ENCODE measurements at regions not wholly inside any gene's neighbourhood (a gene's known extent, or its start where the extent isn't known, plus 50 kb on each side); places are given as distances from the start of the nearest gene placed in this dataset.
"Not testable (repeated sequence)": the region's sequence is repeated elsewhere in the genome, so short reads cannot be mapped to it uniquely, and the experiment has no call there.

DNA sequence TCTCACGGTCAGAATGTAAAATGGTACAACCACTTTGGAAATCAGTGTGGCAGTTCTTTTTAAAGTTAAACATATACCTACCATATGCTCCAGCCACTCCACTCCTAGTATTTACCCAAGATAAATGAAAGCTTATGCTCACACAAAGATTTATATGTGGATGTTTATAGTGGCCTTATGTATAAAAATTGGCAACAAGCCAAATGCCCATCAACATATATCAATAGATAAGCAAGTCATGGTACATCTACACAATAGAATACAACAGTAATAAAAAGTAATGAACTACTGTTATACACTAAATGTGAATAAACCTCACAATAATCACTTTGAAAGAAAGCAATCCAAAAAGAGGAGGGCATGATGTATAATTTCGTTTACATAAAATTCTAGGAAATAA is 153.5 kb upstream of the LMCD1 start:
- no peak for DNase-seq (ENCODE audit: low spot score)

DNA sequence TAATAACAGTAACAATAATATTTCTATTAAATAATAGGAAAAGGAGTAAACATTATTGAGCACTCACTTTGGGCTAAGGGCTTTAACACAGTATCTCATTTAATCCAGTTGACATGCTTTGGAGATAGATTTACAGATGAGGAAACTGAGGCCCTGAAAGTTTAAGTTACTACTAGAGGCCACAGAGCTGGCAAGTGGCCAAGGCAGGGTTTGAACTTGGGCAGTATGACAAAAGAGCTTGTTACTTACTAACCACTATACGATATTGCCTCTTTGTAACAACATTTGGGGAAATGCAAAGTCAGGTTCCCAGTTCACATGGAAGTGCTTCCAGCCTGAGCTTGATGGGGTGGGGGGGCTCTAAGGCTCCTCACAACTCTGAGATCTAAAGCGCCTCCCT is 149.1 kb upstream of the LMCD1 start:
- no peak for DNase-seq (ENCODE audit: low spot score)

DNA sequence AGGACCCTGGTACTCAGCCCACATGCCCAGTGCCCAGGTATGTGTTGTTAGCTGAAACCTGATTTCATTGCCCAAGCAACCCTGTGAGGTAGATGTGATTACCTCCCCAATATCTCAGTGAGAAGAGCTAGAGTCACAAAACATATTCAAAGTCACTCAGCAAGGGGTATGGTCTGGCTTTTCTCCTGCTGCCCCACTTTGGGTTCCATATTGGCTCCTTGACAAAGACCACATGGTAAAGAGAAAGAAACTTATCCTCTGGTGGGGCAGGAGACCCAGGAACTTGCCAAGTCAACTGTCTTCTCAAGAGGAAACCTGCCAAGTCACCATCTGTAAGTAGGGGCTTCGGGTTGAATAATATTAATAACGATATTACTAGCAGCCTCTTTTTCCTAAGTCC is 148.3 kb upstream of the LMCD1 start:
- DNase-seq (ENCODE audit: low spot score), result no peak

DNA sequence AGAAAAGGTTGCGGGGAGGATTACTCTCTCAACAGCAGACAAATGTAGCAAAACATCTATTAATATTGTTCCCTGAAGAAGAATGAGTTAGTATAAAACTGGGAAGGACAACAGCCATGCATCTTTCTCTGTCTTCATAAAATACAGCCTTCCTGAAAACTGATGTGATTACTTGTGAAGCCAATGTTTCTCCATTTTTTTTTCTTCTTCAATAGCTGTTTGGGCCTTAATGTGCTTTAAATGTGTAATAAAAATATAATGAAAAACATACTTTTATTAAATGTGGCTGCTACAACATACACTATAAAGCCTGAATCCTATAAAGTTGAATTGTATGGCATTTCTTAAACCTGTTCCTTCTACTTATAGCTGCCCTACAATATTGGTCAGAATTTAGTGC is 146.3 kb upstream of the LMCD1 start:
- DNase-seq (ENCODE audit: low spot score), result no peak

DNA sequence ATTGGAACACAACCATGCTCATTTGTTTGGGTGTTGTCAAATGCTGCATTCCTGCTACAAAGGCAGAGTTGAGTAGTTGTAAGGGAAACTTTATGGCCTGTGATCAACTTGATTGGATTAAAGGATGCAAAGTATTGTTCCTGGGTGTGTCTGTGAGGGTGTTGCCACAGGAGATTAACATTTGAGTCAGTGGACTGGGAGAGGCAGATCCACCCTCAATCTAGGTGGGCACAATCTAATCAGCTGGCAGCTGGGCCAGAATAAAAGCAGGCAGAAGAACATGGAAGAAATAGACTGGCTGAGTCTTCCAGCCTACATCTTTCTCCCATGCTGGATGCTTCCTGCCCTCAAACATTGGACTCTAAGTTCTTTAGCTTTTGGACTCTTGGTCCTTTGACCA is 145.6 kb upstream of the LMCD1 start:
- DNase-seq (ENCODE audit: low spot score), result not testable (repeated sequence)

DNA sequence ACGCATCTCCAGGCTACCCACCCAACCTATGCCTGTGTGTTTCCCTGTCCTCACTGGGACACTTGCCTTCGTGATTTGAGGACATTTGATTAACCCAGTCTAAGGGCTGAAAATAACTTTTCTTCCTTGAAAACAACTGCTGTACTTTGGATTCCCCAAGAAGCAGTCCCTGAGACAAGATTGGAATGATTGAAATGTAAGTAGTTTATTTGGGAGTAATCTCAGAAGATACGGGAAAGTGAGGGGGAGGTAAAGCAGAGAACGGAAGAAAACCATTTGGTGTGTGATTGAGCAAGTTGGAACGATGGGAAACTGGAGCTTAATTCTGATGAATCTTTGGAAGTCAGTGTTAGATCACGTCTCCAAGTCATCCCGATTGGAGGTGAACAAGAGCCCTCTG is 143.8 kb upstream of the LMCD1 start:
- DNase-seq (ENCODE audit: low spot score), result no peak

DNA sequence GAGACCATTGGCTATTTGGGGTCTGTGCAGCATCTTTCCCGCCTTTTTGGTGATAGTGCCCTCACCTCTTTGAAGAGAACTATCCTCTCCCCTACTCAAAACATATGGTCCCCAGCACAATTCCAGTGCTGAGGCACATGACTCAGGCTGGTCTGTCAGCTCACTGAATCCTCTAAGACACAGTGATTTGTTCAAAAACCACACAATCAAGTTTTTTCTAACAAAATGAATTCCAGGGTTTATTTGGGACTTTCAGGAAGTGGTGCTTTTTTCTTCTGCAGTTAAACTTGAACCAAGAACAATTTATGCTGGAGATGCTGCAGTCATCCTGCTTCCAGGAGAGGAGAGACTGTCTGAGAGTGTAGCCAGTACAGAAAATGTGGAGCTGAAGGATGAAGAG is 142.5 kb upstream of the LMCD1 start:
- no peak for DNase-seq (ENCODE audit: low spot score)

DNA sequence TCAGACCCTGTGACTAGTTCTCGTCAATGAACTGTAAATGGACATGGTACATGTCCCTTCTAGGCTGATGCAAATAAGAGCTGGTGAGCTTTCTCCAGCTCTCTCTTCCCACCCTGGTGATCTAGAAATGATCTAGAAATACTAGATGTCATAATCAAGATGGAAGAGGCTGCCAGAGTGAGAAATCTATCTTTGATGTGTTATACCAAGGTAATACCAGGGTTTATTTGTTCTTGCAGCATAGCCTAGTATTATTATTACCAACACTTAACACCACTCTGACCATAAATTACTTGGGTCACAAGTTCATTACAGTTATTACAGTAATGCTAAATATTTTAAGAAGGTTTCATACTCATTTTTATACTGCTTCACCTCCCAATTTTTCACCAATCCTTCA is 138.4 kb upstream of the LMCD1 start:
- DNase-seq (ENCODE audit: low spot score), result no peak

DNA sequence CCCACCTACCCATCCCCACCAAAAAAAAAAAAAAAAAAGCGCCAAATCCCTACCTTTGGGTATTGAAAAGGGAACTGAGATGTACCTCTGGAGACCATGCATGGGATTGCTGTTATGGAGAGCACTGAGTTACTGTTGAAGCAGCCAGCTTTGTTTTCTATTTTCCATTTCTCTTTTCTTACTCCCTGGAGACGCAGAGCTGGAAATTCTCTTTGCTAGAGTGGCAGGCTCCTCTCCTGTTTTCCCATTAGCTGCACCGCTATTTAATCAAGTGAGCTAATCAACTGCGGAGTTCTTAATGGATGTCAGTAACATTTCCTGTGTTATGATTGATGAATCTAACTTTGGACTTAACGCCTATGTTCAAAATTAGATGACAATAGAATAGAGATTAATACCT is 136.1 kb upstream of the LMCD1 start:
- DNase-seq (ENCODE audit: low spot score), result no peak

DNA sequence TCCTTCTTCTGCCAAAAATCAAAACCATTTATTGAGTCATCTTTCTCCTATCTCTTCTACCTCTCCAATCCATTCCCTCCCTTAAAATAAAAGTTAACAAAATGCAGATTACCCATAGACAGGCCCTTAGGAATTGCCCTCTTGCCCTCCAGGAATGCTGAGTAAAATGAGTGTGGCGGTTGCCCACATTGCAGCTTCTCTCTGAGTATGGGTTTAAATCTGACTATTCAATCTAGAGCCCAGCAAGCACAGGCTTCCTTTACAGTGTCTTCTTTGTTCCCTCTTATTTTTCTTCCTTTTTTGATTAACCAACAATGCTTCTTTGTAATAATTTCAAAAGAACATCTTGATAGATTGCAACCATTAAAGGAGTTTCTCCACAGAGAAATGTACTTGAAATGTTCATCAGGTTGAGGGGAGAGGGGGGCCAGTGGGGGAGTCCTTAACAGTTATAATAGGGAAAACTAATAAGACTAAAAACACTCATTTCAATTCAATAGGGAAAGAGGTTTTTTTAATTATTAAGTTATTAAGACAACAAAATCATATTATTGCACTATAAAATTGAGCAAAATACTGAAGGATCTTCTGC is 135.3 kb upstream of the LMCD1 start:
- no peak for DNase-seq (ENCODE audit: low spot score)

DNA sequence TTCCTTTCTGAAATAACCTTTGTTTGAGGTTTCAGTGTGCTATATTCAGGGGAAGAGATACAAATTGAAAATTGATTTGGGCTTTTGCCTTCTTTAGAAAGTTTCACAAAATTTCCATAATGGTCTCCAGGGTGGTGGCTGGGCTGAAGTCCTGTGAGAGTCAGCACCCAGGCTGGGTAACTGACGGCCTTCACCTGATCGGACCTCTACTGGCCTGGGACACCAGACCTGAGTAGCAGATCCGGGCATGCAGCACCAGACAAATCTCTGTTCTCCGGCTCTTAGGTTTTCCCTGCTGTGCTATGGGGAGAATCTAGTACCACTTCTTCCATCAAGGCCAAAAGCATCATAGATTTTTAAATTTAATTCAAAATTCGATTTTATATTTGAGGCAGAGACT is 133.0 kb upstream of the LMCD1 start:
- DNase-seq (ENCODE audit: low spot score), result no peak

DNA sequence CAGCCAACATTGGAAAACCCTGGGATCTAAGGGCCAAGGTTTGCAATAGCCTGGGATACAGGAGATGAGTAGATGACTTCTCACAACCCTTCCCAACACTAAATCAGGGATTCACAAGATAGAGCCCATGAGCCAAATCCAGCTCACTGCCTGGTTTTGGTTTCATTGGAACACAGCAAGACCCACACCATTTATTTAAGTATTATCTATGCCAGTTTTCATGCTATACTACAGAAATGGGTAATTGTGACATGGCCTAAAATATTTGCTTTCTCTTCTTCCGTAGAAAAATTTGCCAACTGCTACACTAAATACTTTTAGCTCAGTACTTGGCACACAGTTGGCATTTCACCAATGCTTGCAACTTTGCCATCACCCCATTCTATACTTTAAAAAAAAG is 132.0 kb upstream of the LMCD1 start:
- no peak for DNase-seq (ENCODE audit: low spot score)

DNA sequence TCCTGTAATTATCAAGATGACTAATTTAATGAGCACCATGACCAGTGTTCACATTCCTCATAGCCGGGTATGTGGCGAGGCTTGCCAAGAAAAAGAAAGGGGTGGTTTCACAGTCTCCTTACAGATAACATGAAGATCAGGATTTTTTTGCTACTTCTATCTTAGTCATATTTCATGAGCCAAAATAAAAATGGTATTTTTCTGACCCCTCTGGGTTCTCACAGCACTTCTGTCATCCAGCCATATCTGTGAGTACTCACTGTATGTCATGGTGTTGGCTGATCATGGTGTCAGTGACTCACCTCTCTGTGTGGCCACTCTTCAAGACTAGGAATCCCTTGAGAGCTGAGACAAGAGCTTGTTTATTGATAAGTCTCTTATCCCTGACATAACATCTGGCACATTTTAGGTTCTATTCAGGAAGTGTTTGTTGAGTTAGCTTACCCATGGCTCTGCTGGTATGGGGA is 130.5 kb upstream of the LMCD1 start:
- no peak for DNase-seq (ENCODE audit: low spot score)

DNA sequence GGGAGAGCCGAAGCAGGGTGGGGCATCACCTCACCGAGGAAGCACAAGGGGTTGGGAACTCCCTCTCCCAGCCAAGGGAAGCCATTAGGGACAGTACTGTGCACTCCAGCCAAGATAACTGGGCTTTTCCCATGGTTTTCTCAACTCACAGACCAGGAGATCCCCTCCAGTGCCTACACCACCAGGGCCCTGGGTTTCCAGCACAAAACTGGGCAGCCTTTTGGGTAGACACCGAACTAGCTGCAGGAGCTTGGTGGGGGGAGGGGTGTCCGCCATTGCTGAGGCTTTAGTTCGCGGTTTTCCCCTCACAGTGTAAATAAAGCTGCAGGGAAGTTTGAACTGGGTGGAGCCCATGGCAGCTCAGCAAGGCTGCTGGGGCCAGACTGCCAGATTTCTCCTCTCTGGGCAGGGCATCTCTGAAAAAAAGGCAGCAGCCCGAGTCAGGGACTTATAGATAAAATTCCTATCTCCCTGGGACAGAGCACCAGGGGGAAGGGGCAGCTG is 129.6 kb upstream of the LMCD1 start:
- DNase-seq (ENCODE audit: low spot score), result no peak

DNA sequence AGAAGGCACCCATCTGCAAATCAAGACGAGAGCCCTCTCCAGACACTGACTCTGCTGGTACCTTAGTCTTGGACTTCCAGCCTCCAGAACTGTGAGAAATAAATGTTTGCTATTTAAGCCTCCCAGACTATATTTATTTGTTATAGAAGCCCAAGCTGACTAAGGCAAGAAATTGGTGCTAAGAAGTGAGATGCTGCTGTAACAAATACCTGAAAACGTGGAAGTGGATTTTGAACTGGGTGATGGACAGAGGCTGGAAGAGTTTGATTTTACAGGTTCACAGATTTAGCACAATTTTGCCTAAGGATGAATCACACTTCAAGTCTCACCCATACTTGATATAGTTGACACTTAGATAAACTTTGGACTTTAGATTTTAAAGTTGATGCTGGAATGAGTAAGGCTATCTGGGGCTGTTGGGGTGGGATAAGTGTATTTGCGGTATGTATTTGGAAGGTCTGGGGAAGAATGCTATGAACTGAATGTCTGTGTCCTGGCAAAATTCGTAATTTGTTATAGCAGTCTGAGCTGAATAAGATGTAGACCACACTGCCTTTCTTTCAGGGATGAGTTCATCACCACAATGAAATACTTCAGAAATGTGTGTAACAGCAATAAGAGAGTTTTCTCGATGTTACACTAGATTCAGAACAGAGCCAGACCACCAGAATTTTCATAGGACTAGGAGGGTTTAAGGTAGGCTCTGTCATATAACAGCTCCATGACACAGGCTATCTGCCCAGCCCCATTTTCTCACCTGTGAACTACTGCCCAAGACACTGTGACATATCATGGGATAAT is 120.5 kb upstream of the LMCD1 start:
- DNase-seq (ENCODE audit: low spot score), result no peak

DNA sequence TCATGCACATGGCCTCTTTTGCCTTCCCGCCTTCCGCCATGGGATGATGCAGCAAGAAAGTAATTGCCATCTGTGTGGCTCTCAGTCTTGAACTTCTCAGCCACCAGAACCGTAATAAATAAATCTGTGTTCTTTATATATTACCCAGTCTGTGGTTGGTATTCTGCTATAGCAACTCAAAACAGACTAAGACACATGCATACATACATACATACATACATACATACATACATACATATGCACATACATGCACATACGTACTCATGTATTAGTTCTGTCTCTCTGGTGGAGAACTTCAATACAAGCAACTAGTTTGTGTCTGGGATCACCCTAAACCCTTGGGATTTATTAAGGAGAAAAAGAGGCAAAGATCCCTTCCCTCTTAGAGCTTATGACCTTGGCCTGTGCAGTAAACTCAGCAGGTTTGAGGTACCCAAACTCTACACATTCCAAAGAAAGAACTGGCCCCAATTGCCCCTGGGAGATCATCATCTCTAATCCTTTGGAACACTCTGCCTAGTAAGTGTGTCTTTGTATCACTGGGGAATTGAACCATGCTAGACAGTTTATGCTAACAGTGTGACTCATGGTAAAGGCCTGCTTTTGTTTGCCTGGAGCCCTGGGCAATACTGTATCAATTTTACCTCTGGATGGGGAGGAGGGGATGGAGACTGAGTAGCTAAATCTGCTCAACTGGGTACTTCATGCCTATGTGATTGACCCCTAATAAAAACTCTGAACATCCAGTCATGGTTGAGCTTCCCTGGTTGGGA is 115.6 kb upstream of the LMCD1 start:
- no peak for DNase-seq (ENCODE audit: low spot score)

DNA sequence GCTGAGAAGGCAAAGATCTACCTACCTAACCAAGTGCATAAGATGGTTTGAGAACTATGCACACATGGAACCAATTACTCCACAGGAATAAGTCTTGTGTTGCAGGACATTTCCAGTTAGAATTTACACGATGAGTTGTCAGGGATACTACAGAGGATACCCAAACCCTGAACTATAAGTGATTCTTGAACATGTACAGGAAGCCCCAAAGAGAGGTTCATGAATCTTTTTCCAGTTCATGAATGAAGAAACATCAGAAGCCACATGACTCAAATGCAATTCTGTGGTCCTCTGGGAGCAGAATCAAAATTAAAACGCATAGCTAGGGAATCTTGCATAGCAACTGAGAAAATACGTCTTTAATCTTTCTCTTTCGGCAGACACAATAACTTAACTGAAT is 114.1 kb upstream of the LMCD1 start:
- DNase-seq (ENCODE audit: low spot score), result no peak

DNA sequence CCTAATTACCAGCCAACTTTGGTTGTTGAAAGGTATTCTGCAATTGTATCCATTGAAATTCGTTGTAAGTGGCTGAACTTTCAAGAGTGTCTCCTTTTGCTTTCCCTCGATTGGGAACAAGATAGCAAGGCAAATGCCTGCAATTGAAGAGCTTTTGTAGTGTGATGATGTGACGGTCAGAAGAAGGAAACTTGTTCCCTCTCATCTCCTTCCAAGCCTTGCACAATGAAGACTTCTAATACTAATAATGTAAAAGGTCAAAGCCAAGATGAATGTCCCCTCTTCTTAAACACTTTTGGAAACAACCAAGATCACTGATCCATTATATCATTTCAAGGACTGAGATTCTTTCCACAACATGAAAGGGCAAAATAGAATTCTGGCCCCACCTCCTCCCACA is 101.9 kb upstream of the LMCD1 start:
- DNase-seq (ENCODE audit: low spot score), result no peak

DNA sequence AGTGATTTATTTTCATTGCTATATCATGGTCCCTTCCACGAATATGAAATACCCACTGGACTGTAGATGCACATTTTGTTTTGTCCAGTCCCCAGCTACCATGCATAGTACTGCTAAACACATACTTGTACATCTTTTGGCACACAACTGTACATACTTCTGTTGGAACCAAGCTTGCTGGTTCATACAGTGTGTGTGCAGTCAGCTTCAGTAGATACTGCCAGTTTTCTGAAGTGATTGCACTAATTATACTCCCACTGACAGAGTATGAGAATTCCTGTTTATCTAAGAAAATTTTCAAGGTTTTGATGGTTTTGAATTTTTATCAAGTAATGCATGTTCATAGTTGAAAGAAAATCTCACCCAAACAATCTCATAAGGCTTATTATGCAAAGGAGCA is 100.7 kb upstream of the LMCD1 start:
- DNase-seq (ENCODE audit: low spot score), result no peak

DNA sequence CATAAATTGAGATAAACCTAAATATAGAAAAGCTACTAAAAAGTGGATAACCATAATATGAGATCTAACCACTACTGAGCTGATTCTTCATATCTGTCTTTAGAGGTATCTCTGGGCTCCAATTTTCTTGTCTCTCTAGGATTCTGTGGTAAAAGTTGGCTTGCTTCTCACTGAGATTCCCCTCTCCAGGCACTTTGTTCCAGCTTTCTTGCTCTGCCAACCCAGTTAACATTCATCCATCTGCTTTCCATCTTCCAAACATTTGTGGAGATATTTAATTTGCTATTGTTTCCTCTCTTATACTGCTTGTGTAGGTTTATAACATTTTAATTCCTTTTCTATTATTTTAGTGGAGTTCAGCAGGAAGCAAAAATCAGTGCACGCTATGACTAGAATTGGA is 97.6 kb upstream of the LMCD1 start:
- DNase-seq (ENCODE audit: low spot score), result no peak

DNA sequence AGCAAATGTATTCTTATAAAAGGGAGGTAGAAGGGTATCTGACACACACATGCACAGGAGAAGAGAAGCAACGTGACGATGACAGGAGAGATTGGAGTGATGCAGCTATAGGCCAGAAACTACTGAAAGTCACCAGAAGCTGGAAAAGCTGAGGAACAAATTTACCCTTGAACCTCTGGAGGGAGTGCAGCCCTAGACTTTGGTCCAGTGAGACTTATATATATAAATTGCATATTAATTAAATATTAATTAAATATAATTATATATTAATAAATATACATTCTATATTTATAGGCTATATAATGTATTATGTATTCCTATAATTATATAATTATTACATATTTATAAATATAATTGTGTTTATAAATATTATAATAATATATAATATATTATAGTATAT is 96.5 kb upstream of the LMCD1 start:
- no peak for DNase-seq (ENCODE audit: low spot score)

DNA sequence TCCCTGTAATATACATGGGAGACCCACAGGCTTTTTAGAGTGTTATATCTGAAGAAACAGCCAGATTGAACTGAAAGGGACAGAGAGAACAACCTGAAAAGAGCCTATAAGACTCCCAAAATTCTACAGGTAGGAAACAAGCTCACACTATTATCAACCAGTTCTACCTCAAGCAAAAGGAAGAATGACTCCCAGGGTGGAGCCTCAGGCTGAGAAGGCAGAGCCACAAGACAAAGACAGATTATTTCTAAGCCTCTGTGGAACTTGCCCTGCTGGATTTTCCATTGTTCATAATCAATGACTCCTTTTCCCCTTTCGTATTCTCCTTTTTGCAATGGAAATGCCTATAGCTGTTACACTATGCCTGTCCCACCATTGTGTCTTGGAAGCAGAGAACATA is 95.1 kb upstream of the LMCD1 start:
- DNase-seq (ENCODE audit: low spot score), result no peak

Data from SK-N-DZ (cell line).